Thyroid gland (tissue), 4 donors: ENCODE measurements at regions not wholly inside any gene's neighbourhood (a gene's known extent, or its start where the extent isn't known, plus 50 kb on each side); places are given as distances from the start of the nearest gene placed in this dataset.

Experiments used
- CTCF ChIP-seq, 6 experiments: fragments of 200-600 bp in 3 of 6; fragments of 450-650 bp in 3 of 6; sonication (generic) in 3 of 6; IDR thresholded peaks; one replicate each; pipeline ENCODE4 v1.5.1; 2016 to 2019; ENCODE audit warnings: antibody characterized with exemption in 6 of 6, mild to moderate bottlenecking in 2 of 6, inconsistent platforms in 1 of 6, moderate library complexity in 1 of 6
- POLR2A ChIP-seq, 2 donors: fragments of 450-650 bp; IDR thresholded peaks; one replicate each; pipeline ENCODE4 v1.6.1; 2017; ENCODE audit warnings: antibody characterized with exemption in 2 of 2, mild to moderate bottlenecking in 2 of 2, moderate library complexity in 1 of 2

DNA sequence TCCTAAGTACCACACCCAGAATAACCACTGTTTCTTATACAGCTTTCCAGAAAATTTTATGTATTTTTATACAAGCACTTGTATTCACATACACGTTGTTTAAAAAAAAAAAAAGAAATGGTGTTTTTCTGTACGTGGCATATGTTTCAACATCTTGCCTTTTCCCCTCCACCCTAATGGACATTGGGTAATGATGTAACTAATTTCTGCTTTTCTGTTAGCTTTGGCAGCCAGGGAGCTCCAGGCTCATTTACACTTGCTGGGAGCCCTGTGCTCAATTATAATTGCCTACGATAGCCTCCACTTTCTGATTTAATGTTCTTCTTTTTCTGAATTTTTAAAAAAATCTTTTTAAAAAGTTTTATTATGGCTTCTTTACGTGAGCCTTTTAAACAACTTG, 352.4 kb downstream of the UTRN start:
- TF ChIP-seq POLR2A (IDR thresholded peaks at IDR 0.05) (no peak), CTCF (IDR thresholded peaks at IDR 0.05) (no peak)
